Stomach (tissue), 8 donors: ENCODE measurements at regions not wholly inside any gene's neighbourhood (a gene's known extent, or its start where the extent isn't known, plus 50 kb on each side); places are given as distances from the start of the nearest gene placed in this dataset.

Experiments used
- DNase-seq, 2 donors: peaks; one replicate each; pipeline versions ENCODE4 v3.0.0 to v3.0.0-alpha.2; 2013 to 2019
- H3K27ac ChIP-seq, 5 donors: fragments of 200-600 bp in 4 of 5; sonication (generic) in 4 of 5; one replicate each; pipeline ENCODE4 v1.5.1; 2013 to 2019; ENCODE audit warnings: mild to moderate bottlenecking in 1 of 5, moderate library complexity in 1 of 5
- H3K27me3 ChIP-seq, 3 donors: fragments of 200-600 bp; sonication (generic); one replicate each; pipeline ENCODE4 v1.5.1; 2017 to 2019; ENCODE audit warnings: mixed run types in 1 of 3
- H3K36me3 ChIP-seq, 4 donors: fragments of 200-600 bp; sonication (generic); 1 replicate in 3 of 4; 2 replicates in 1 of 4; pipeline ENCODE4 v1.5.1; 2016 to 2019
- H3K4me1 ChIP-seq, 4 donors: fragments of 200-600 bp; sonication (generic); one replicate each; pipeline ENCODE4 v1.5.1; 2016 to 2019
- H3K4me3 ChIP-seq, 4 donors: fragments of 200-600 bp; sonication (generic) in 3 of 4; one replicate each; pipeline ENCODE4 v1.5.1; 2016 to 2019; ENCODE audit warnings: mild to moderate bottlenecking in 1 of 4
- H3K9me3 ChIP-seq, 4 donors: fragments of 200-600 bp; sonication (generic); one replicate each; pipeline ENCODE4 v1.5.1; 2016 to 2019
- EP300 ChIP-seq: sonication (generic); formaldehyde crosslinking; IDR thresholded peaks from one replicate; pipeline ENCODE4 v1.6.1; 2017; ENCODE audit warnings: antibody characterized with exemption
- POLR2A ChIP-seq, 4 donors: fragments of 450-650 bp; IDR thresholded peaks; one replicate each; pipeline ENCODE4 v1.6.1; 2016; ENCODE audit warnings: antibody characterized with exemption in 4 of 4, control low read depth in 2 of 4, mild to moderate bottlenecking in 1 of 4, moderate library complexity in 1 of 4
- POLR2AphosphoS5 ChIP-seq, 3 donors: sonication (generic); formaldehyde crosslinking; IDR thresholded peaks; one replicate each; pipeline ENCODE4 v1.6.1; 2016; ENCODE audit warnings: antibody characterized with exemption in 3 of 3
- WGBS, 5 donors: extraction: QIAGEN DNeasy Blood & Tissue Kit in 3 of 5; methylation state at CpG; one replicate each; pipeline versions ENCODE4 v1.1.5 to v1.1.7; 2013 to 2018; 5-methylcytosine and 5-hydroxymethylcytosine counted together
- intact Hi-C: fragments of 100-400 bp; cut with DNase I; formaldehyde crosslinking; loops from one replicate; pipeline ENCODE4 v1.15.1; 2023; ENCODE audit warnings: low total_unique reads
- TF ChIP-seq, protein P1 (sequence below), 7 experiments: fragments of 450-650 bp in 4 of 7; fragments of 200-600 bp in 3 of 7; sonication (generic) in 3 of 7; IDR thresholded peaks; one replicate each; pipeline ENCODE4 v1.5.1; 2016 to 2019; ENCODE audit warnings: antibody characterized with exemption in 7 of 7, control low read depth in 2 of 7, mild to moderate bottlenecking in 1 of 7
- donor health status: healthy with polysubstance abuse.
- donor health status: Bipolar disorder and iron deficiency.
- donor health status: healthy.

DNA sequence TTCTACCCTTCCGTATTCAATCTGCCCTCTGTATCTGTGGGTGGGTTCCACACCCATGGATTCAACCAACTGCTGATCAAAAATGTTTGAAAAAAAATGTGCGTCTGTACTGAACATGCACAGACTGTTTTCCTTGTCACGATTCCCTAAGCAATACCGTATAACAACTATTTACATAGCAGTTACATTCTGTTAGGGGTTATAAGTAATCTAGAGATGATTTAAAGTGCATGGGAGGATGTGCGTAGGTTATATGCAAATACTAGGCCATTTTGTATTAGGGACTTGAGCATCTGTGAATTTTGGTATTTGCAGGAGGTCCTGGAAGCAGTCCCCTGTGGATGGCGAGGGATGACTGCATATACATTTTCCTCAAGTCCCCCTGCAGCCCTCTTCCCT, 486.9 kb downstream of the PREX1 start:
- H3K9me3 ChIP-seq: no peaks in the 10 kb centered on the region
- intact Hi-C loops: no loop called here
- H3K36me3 ChIP-seq: no peaks in the 10 kb centered on the region

GRCh38 chr20:48339986-48340882, 487.6 kb downstream of the PREX1 start:
- TF ChIP-seq POLR2AphosphoS5 (IDR thresholded peaks at IDR 0.05): no peak
- no peaks in the 10 kb centered on the region for H3K9me3 ChIP-seq
- no peak overlapping the region for H3K4me3 ChIP-seq
- DNase-seq: no peak
- H3K4me1 ChIP-seq: peaks cover 0 to 15% (median 8%) of the 10 kb centered on the region in 4 donors
- intact Hi-C loops: no loop called here
- no peaks in the 10 kb centered on the region for H3K36me3 ChIP-seq
- H3K27ac ChIP-seq: peak overlapping the region in 3 of 5 donors; percentile 25 to 68 (median 54)
- WGBS, 5 donors: 69 to 88% (median 76%) methylated on average over 11 to 17 of the region's 17 CpGs
- peaks cover 0 to 18% (median 0%) of the 10 kb centered on the region in 3 donors for H3K27me3 ChIP-seq

More for the DNA sequence above, 486.9 kb downstream of the PREX1 start:
- no peak overlapping the region for H3K27ac ChIP-seq
- H3K4me3 ChIP-seq: no peak overlapping the region
- peaks cover 0 to 15% (median 8%) of the 10 kb centered on the region in 4 donors for H3K4me1 ChIP-seq
- TF ChIP-seq POLR2A (IDR thresholded peaks at IDR 0.05) (no peak), POLR2AphosphoS5 (IDR thresholded peaks at IDR 0.05) (no peak), EP300 (no peak)
- TF ChIP-seq, protein P1, sequence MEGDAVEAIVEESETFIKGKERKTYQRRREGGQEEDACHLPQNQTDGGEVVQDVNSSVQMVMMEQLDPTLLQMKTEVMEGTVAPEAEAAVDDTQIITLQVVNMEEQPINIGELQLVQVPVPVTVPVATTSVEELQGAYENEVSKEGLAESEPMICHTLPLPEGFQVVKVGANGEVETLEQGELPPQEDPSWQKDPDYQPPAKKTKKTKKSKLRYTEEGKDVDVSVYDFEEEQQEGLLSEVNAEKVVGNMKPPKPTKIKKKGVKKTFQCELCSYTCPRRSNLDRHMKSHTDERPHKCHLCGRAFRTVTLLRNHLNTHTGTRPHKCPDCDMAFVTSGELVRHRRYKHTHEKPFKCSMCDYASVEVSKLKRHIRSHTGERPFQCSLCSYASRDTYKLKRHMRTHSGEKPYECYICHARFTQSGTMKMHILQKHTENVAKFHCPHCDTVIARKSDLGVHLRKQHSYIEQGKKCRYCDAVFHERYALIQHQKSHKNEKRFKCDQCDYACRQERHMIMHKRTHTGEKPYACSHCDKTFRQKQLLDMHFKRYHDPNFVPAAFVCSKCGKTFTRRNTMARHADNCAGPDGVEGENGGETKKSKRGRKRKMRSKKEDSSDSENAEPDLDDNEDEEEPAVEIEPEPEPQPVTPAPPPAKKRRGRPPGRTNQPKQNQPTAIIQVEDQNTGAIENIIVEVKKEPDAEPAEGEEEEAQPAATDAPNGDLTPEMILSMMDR (IDR thresholded peaks at IDR 0.05): no peak
- DNase-seq: no peak
- H3K27me3 ChIP-seq: peaks cover 0 to 18% (median 0%) of the 10 kb centered on the region in 3 donors
- 72 to 79% (median 74%) methylated on average over 6 of the region's 6 CpGs for WGBS, 5 donors

DNA sequence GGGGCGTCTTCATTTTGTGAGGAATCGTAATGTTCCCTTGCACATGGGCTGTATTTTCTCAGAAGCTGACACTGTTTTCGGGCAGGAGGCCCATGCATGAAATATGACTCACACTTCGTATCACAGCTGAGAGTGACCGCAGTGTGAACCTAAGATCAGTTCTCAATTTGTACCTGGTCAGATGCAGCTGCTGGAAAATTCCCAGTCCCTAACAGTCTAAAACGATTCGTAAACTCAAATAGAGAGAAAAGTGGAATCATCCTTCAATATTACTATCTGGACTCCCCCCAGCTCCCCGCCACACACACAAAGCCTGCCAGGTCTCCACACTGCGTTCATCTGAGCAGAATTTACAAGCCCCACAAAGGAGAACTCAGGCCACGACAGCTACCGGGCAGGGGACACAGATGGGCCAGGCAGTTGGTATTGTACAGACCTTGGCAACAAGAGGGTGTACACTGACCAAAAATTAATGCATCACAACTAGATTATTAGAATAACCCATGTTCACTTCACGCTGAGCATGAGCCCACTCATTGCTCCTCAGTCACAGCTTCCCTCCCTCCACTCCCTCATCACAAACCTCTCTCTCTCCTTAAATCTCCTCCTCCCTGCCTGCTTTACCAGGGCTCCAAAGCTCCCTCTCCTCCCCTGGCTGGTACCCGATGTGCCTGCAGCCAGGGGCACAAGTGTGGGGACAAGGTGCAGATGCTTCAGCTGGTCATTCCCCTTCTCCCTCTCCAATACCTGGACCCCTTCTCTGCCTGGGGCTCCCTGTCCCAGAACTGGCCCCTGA, 488.4 kb downstream of the PREX1 start:
- peak in 1 of 2 donors; percentile 86 for DNase-seq
- no peaks in the 10 kb centered on the region for H3K36me3 ChIP-seq
- H3K27me3 ChIP-seq: peaks cover 0 to 18% (median 0%) of the 10 kb centered on the region in 3 donors
- WGBS, 5 donors: 41 to 50% (median 46%) methylated on average over 13 of the region's 13 CpGs
- no peaks in the 10 kb centered on the region for H3K9me3 ChIP-seq
- H3K4me3 ChIP-seq: no peak overlapping the region
- intact Hi-C loops: no loop called here
- TF ChIP-seq POLR2AphosphoS5 (IDR thresholded peaks at IDR 0.05) (peak in 1 of 3 donors; percentile 73), EP300 (no peak)
- H3K27ac ChIP-seq: peak overlapping the region in 3 of 5 donors; percentile 25 to 68 (median 54)
- peaks cover 0 to 15% (median 8%) of the 10 kb centered on the region in 4 donors for H3K4me1 ChIP-seq

DNA sequence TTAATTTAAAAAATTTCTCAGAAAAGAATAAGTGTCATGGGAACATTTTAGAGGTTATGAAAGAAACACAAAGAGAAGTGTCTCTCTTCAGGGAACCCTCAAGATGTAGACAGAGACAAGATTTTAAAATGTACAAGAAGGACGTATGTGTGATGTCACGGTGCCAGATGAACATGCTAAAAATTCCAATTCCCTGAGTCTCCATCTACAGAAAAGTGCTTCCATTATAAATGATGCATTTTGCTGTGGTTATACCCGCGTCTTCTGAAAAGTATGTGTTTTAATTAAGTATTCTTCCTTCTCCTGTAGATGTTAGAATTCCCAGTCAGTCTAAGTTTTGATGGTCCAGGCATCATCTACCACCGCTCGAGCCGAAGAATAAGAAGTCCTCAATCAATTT, 489.1 kb downstream of the PREX1 start:
- Histone ChIP-seq H3K4me1 (peaks cover 0 to 15% (median 8%) of the 10 kb centered on the region in 4 donors), H3K27me3 (peaks cover 0 to 18% (median 0%) of the 10 kb centered on the region in 3 donors), H3K9me3 (no peaks in the 10 kb centered on the region), H3K36me3 (no peaks in the 10 kb centered on the region), H3K4me3 (no peak overlapping the region), H3K27ac (peak overlapping the region in 2 of 5 donors; percentile 54 to 68)
- intact Hi-C loops: no loop called here
- no peak for TF ChIP-seq EP300
- TF ChIP-seq POLR2A (IDR thresholded peaks at IDR 0.05): no peak
- TF ChIP-seq, protein P1 (IDR thresholded peaks at IDR 0.05): no peak
- TF ChIP-seq POLR2AphosphoS5 (IDR thresholded peaks at IDR 0.05): no peak
- 65 to 80% (median 76%) methylated on average over 7 of the region's 7 CpGs for WGBS, 5 donors
- DNase-seq: peak in 1 of 2 donors; percentile 63

DNA sequence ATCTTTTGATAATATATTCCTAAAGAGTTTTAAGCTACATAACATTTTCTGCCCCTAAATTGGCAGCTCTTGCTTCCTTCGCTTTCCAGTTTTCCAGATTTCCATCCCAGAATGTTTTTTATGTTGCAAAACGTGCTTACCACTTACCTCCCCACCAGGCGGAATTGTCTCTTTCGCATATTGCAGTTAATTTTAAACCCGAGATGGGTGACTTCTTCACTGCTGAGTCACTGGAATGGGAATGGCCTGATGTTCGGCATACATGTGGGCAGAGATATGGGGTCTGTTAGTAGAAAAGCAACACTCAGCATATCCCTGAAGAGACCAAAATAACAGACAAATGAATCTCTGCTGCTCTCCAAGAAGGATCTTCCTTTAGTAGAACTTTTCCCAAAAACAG, 491.2 kb downstream of the PREX1 start:
- Histone ChIP-seq H3K36me3 (no peaks in the 10 kb centered on the region), H3K4me1 (peaks cover 0 to 15% (median 8%) of the 10 kb centered on the region in 4 donors), H3K27ac (no peak overlapping the region), H3K4me3 (no peak overlapping the region), H3K27me3 (peaks cover 0 to 14% (median 0%) of the 10 kb centered on the region in 3 donors), H3K9me3 (no peaks in the 10 kb centered on the region)
- WGBS, 5 donors: 84 to 89% (median 86%) methylated on average over 6 of the region's 6 CpGs
- intact Hi-C loops: no loop called here
- DNase-seq: no peak
- TF ChIP-seq EP300 (no peak), POLR2AphosphoS5 (IDR thresholded peaks at IDR 0.05) (no peak), POLR2A (IDR thresholded peaks at IDR 0.05) (no peak)
- TF ChIP-seq, protein P1 (IDR thresholded peaks at IDR 0.05): no peak
